ENCODE measurements at regions not wholly inside any gene's neighbourhood (a gene's known extent, or its start where the extent isn't known, plus 50 kb on each side); places are given as distances from the start of the nearest gene placed in this dataset.

DNA sequence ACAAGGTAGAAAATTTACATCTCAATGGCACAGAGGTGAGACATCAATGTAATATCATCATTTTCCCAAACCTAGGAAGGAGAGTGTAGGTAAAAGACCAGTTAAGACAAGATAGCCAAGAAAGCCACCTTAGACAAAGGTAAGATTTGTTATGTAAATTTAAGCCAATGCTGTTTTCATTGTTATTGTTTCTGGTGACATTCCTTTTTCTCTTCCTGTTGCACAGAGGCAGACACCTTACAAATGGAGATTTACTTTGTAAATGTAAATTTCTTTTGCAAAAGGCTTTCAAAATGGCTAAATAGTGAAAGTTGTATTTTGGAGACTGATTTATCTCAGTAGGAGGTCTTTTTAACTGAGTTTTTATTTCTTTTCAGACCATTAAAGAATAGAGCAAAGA, 159.1 kb downstream of the YIPF5 start:
- TF ChIP-seq, protein P1, sequence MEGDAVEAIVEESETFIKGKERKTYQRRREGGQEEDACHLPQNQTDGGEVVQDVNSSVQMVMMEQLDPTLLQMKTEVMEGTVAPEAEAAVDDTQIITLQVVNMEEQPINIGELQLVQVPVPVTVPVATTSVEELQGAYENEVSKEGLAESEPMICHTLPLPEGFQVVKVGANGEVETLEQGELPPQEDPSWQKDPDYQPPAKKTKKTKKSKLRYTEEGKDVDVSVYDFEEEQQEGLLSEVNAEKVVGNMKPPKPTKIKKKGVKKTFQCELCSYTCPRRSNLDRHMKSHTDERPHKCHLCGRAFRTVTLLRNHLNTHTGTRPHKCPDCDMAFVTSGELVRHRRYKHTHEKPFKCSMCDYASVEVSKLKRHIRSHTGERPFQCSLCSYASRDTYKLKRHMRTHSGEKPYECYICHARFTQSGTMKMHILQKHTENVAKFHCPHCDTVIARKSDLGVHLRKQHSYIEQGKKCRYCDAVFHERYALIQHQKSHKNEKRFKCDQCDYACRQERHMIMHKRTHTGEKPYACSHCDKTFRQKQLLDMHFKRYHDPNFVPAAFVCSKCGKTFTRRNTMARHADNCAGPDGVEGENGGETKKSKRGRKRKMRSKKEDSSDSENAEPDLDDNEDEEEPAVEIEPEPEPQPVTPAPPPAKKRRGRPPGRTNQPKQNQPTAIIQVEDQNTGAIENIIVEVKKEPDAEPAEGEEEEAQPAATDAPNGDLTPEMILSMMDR (conservative IDR thresholded peaks at IDR 0.05) = no peak
- no peak for TF ChIP-seq EZH2 (IDR thresholded peaks at IDR 0.05; ENCODE audit: low read depth)

Data from PC-9 (cell line).